ENCODE measurements at regions not wholly inside any gene's neighbourhood (a gene's known extent, or its start where the extent isn't known, plus 50 kb on each side); places are given as distances from the start of the nearest gene placed in this dataset.

DNA sequence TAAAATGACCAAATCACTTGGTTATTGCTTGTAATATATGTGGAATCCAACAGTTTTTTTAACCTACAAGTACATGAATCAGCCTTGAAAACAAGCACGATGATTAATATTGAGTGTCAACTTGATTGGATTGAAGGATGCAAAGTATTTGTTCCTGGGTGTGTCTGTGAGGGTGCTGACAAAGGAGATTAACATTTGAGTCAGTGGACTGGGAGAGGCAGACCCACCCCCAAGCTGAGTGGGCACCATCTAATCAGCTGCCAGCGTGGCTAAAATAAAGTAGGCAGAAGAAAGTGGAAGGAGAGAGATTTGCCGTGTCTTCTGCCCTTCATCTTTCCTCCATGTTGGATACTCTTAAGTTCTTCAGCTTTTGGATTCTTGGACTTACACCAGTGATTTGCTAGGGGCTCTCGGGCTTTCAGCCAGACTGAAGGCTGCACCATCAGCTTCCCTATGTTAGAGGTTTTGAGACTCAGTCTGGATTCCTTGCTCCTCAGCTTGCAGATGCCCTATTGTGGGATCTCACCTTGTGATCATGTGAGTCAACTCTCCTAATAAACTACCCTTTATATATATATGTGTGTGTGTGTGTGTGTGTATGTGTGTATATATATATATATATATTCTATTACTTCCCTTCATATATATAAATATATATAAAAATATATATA lies 118.4 kb upstream of the WDR11 start:
- Mint-ChIP-seq H3K9me3 (no peaks in the 10 kb centered on the region), H3K27me3 (peaks cover 8% of the 10 kb centered on the region), H3K27ac (no peak overlapping the region), H3K4me1 (ENCODE audit: low read depth) (no peaks in the 10 kb centered on the region), H3K4me3 (no peak overlapping the region), H3K36me3 (ENCODE audit: low read depth) (no peaks in the 10 kb centered on the region)
- intact Hi-C loops (cut with micrococcal nuclease) = no loop called here
- ATAC-seq (no peak), DNase-seq (peak; percentile 9)
- ChIA-PET CTCF (no interaction called here), POLR2A (no interaction called here)
- TF ChIP-seq, protein P1, sequence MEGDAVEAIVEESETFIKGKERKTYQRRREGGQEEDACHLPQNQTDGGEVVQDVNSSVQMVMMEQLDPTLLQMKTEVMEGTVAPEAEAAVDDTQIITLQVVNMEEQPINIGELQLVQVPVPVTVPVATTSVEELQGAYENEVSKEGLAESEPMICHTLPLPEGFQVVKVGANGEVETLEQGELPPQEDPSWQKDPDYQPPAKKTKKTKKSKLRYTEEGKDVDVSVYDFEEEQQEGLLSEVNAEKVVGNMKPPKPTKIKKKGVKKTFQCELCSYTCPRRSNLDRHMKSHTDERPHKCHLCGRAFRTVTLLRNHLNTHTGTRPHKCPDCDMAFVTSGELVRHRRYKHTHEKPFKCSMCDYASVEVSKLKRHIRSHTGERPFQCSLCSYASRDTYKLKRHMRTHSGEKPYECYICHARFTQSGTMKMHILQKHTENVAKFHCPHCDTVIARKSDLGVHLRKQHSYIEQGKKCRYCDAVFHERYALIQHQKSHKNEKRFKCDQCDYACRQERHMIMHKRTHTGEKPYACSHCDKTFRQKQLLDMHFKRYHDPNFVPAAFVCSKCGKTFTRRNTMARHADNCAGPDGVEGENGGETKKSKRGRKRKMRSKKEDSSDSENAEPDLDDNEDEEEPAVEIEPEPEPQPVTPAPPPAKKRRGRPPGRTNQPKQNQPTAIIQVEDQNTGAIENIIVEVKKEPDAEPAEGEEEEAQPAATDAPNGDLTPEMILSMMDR (IDR thresholded peaks at IDR 0.05) = no peak

DNA sequence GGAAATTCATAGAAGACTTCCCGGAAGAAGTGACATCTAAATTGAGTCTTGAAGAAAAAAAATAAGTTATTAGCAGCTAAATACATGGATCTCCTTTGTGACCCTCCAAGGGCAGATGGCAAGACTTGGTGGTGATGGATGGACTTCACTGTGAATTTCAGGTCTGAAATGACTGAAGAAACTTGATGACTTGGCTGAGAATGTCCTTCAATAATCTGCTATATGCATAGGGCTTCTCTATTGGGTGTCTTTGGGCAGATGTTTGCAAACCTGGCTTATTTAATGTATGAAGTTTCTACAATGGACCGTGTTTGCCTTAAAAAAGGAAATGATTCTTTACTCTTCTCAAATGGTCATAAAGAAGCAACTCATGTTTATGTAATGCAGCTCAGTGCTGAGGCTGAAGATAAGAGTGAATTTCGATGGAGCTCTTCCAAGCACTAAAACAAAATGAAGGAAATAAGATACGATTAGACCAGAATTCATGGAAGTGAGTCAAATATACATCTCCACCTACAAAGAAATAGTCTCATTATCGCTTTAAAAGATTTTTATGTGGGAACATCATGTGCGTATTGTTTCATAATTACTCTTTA lies 116.6 kb upstream of the WDR11 start:
- ChIA-PET CTCF (interaction anchor here (0.6 to 0.8 kb wide), 2 partner anchors 129 to 1229 kb away, joined by 3 read pairs; no protein-coding TSS in a partner anchor), POLR2A (no interaction called here)
- H3K4me3 Mint-ChIP-seq = no peak overlapping the region
- peak; percentile 24 for ATAC-seq
- TF ChIP-seq, protein P1 (IDR thresholded peaks at IDR 0.05) = no peak
- H3K4me1 Mint-ChIP-seq (ENCODE audit: low read depth) = no peaks in the 10 kb centered on the region
- H3K36me3 Mint-ChIP-seq (ENCODE audit: low read depth) = no peaks in the 10 kb centered on the region
- DNase-seq = no peak
- H3K27ac Mint-ChIP-seq = no peak overlapping the region
- peaks cover 8% of the 10 kb centered on the region for H3K27me3 Mint-ChIP-seq
- no peaks in the 10 kb centered on the region for H3K9me3 Mint-ChIP-seq
- intact Hi-C loops (cut with micrococcal nuclease) = loop anchor here (5.0 kb wide), 1 partner anchor 312 kb away; no protein-coding TSS in a partner anchor

DNA sequence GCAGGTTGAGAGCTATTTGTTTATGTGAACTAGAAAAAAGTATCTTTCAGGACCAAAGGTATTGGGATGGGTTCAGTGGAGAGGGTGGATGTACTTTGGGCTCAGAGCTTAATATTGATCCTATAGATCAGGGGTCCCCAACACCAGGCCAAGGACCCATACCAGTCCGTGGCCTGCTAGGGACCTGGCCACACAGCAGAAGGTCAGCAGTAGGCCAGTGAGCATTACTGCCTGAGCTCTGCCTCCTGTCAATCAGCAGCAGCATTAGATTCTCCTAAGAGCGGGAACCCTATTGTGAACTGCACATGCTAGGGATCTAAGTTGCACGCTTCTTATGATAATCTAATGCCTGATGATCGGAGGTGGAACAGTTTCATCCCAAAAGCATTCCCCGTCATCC lies 115.8 kb upstream of the WDR11 start:
- POLR2A ChIA-PET = no interaction called here
- DNase-seq = no peak
- no peaks in the 10 kb centered on the region for H3K36me3 Mint-ChIP-seq (ENCODE audit: low read depth)

DNA sequence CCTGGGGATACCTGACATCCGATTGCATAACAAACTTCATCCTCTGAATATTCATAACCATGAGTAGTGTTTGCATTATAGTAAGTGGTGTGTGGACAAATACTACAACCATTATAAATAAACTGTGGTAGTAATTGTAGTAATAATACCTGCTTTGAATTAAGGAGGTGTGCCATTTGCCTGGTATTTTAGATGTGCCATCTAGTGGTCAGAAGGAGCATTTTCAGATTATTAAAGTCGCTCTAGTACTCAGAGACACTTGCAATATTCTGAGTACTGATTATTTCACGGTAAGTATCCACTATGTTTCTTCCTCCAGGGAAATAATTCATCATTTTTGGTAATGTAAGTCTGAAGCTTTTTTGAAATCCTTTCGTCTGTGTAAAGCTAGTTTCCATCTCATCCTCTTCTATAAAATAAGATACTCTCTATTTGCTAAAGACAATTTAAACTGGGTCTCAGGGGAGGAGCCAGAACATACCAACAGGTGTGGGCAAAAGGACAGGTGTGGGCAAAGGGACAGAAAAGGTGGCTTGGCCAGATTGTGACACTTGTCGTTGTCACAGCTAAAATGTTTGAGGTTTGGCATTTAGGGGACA lies 115.3 kb upstream of the WDR11 start:
- ChIA-PET POLR2A (no interaction called here), CTCF (interaction anchor here (0.6 to 2.0 kb wide), 9 partner anchors 8 to 313 kb away, joined by 3 to 6 read pairs (median 4); no protein-coding TSS in a partner anchor)
- Mint-ChIP-seq H3K27ac (no peak overlapping the region), H3K27me3 (peaks cover 8% of the 10 kb centered on the region), H3K36me3 (ENCODE audit: low read depth) (no peaks in the 10 kb centered on the region), H3K9me3 (no peaks in the 10 kb centered on the region), H3K4me1 (ENCODE audit: low read depth) (no peaks in the 10 kb centered on the region), H3K4me3 (no peak overlapping the region)
- TF ChIP-seq, protein P1 (IDR thresholded peaks at IDR 0.05) = peak; percentile 78
- DNase-seq (no peak), ATAC-seq (peak; percentile 35)
- intact Hi-C loops (cut with micrococcal nuclease) = loop anchor here (5.0 kb wide), 1 partner anchor 314 kb away; no protein-coding TSS in a partner anchor

More for the DNA sequence above, 115.8 kb upstream of the WDR11 start:
- CTCF ChIA-PET = interaction anchor here (0.8 to 1.5 kb wide), 3 partner anchors 10 to 130 kb away, joined by 3 to 5 read pairs (median 4); no protein-coding TSS in a partner anchor
- TF ChIP-seq, protein P1 (IDR thresholded peaks at IDR 0.05) = no peak
- Mint-ChIP-seq H3K4me3 (no peak overlapping the region), H3K27me3 (peaks cover 8% of the 10 kb centered on the region), H3K9me3 (no peaks in the 10 kb centered on the region), H3K27ac (no peak overlapping the region), H3K4me1 (ENCODE audit: low read depth) (no peaks in the 10 kb centered on the region)
- no peak for ATAC-seq
- intact Hi-C loops (cut with micrococcal nuclease) = loop anchor here (5.0 kb wide), 1 partner anchor 313 kb away; no protein-coding TSS in a partner anchor
